Activated naive CD4-positive, alpha-beta T cell treated with anti-CD3 and anti-CD28 coated beads, Interleukin-2, amount 50 U/mL, for 24 hours (primary cell): ENCODE measurements at regions not wholly inside any gene's neighbourhood (a gene's known extent, or its start where the extent isn't known, plus 50 kb on each side); places are given as distances from the start of the nearest gene placed in this dataset.

ENCODE experiments used
- H3K27ac Mint-ChIP-seq: one replicate; pipeline ENCODE4 v1.8.0; 2021; ENCODE audit warnings: mild to moderate bottlenecking, mixed read lengths
- H3K27me3 Mint-ChIP-seq: one replicate; pipeline ENCODE4 v1.8.0; 2021; ENCODE audit warnings: mixed read lengths
- H3K36me3 Mint-ChIP-seq: one replicate; pipeline ENCODE4 v1.8.0; 2021; ENCODE audit warnings: mixed read lengths
- H3K4me1 Mint-ChIP-seq: one replicate; pipeline ENCODE4 v1.8.0; 2021; ENCODE audit warnings: mixed read lengths
- H3K4me3 Mint-ChIP-seq: one replicate; pipeline ENCODE4 v1.8.0; 2021; ENCODE audit warnings: mild to moderate bottlenecking, mixed read lengths
- H3K9me3 Mint-ChIP-seq: one replicate; pipeline ENCODE4 v1.8.0; 2021; ENCODE audit warnings: mixed read lengths

DNA sequence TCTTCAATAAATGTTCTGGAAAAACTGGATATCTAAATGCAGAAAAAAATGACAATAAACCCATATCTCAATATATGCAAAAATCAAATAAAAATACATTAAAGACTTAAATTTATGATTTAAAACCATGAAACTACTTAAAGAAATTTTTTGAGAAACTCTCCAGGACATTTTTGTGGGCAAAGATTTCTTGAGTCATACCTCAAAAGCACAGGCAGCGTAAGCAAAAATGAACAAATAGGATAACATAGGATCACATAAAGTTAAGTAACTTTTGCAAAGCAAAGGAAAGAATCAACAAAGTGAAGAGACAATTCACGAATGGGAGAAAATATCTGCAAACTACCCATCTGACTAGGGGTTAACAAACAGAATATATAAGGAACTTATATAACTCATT lies 1545.5 kb downstream of the SUCLG1 start:
- H3K4me1 Mint-ChIP-seq, result no peaks in the 10 kb centered on the region
- H3K36me3 Mint-ChIP-seq, result no peaks in the 10 kb centered on the region
- H3K9me3 Mint-ChIP-seq, result peaks cover 21% of the 10 kb centered on the region
- H3K4me3 Mint-ChIP-seq, result no peak overlapping the region
- H3K27ac Mint-ChIP-seq, result no peak overlapping the region
- no peaks in the 10 kb centered on the region for H3K27me3 Mint-ChIP-seq

DNA sequence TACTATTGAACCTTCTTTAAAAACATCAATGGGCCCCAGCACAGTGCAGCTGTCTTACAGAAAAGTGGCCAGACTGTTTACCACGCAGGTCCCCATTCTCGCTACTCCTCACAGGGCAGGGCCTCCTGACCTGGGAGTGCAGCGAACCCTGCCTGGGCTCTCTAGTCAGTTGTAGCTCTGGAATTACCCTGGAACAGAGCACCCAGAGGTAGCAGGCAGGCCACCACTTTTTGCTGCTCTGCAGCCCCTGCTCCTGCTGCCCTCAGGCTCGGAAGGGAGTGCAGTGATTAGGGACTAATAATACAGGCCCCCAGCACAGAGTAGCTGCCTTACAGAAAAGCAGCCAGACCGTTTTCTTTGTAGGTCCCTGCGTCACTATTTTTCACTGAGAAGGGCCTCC lies 1563.0 kb downstream of the SUCLG1 start:
- H3K27me3 Mint-ChIP-seq, result no peaks in the 10 kb centered on the region
- H3K36me3 Mint-ChIP-seq, result no peaks in the 10 kb centered on the region
- no peaks in the 10 kb centered on the region for H3K9me3 Mint-ChIP-seq
- no peak overlapping the region for H3K27ac Mint-ChIP-seq
- H3K4me3 Mint-ChIP-seq, result no peak overlapping the region
- no peaks in the 10 kb centered on the region for H3K4me1 Mint-ChIP-seq

DNA sequence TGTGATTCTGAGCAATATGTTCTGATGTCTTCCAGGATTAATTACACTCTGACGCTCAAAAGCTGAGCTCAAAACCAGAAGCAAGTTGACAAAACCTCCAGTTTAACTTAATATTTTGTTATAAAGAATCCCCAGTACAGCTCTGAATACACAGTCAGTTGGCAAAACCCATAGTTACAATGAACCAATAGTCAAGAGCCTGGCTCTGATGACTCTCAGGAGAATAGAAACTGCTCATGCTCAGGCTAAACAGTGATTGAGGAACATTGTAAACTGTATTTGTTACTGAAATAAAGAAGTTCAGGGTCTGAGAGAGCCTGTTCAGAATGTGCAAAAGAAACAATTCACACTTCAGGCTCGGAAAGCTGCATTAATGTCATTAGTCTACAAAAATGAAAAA lies 1565.9 kb downstream of the SUCLG1 start:
- Mint-ChIP-seq H3K36me3 (no peaks in the 10 kb centered on the region), H3K4me3 (no peak overlapping the region), H3K4me1 (no peaks in the 10 kb centered on the region), H3K27ac (no peak overlapping the region), H3K9me3 (no peaks in the 10 kb centered on the region), H3K27me3 (no peaks in the 10 kb centered on the region)

DNA sequence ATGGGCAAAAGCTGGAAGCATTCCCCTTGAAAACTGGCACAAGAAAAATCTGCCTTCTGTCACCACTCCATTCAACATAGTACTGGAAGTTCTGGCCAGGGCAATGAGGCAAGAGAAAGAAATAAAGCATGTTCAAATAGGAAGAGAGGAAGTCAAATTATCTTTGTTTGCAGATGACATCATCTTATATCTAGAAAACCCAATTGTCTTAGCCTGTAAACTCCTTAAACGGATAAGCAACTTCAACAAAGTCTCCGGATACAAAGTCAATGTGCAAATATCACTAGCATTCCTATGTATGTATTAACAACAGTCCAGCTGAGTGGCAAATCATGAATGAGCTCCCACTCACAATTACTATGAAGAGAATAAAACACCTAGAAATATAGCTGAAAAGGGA lies 1579.3 kb downstream of the SUCLG1 start:
- H3K4me3 Mint-ChIP-seq, result no peak overlapping the region
- H3K9me3 Mint-ChIP-seq, result no peaks in the 10 kb centered on the region
- no peaks in the 10 kb centered on the region for H3K4me1 Mint-ChIP-seq
- H3K27ac Mint-ChIP-seq, result no peak overlapping the region
- H3K27me3 Mint-ChIP-seq, result no peaks in the 10 kb centered on the region
- no peaks in the 10 kb centered on the region for H3K36me3 Mint-ChIP-seq

- H3K36me3 Mint-ChIP-seq, result no peaks in the 10 kb centered on the region
- H3K4me1 Mint-ChIP-seq, result no peaks in the 10 kb centered on the region
- no peaks in the 10 kb centered on the region for H3K27me3 Mint-ChIP-seq
- no peak overlapping the region for H3K4me3 Mint-ChIP-seq
- H3K27ac Mint-ChIP-seq, result no peak overlapping the region
- no peaks in the 10 kb centered on the region for H3K9me3 Mint-ChIP-seq
Measured at GRCh38 chr2:82875858-82876257, 1583.2 kb downstream of the SUCLG1 start.

- Mint-ChIP-seq H3K36me3 (no peaks in the 10 kb centered on the region), H3K27me3 (no peaks in the 10 kb centered on the region), H3K4me3 (no peak overlapping the region), H3K4me1 (no peaks in the 10 kb centered on the region), H3K27ac (no peak overlapping the region), H3K9me3 (no peaks in the 10 kb centered on the region)
Measured at GRCh38 chr2:82857967-82858366, 1601.1 kb downstream of the SUCLG1 start.

DNA sequence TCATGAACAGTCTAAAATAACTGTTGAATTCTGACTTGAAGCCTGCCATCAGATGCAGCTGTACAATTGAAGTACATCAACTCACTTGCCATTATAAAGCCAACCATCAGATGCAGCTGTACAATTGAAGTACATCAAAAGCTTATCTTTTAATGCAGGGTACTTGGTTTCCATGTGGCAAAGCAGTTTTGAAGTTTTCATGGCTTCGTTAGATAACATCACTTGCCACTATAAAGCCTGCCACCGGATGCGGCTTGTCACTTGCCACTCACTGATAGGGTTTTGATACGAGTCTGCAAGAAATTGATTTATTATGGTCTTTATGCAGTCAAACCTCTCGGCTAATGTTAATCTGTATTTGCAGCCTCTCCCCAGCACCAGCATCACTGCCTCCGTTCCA lies 1605.8 kb downstream of the SUCLG1 start:
- Mint-ChIP-seq H3K4me1 (no peaks in the 10 kb centered on the region), H3K36me3 (no peaks in the 10 kb centered on the region), H3K27me3 (no peaks in the 10 kb centered on the region), H3K4me3 (no peak overlapping the region), H3K27ac (no peak overlapping the region), H3K9me3 (no peaks in the 10 kb centered on the region)

DNA sequence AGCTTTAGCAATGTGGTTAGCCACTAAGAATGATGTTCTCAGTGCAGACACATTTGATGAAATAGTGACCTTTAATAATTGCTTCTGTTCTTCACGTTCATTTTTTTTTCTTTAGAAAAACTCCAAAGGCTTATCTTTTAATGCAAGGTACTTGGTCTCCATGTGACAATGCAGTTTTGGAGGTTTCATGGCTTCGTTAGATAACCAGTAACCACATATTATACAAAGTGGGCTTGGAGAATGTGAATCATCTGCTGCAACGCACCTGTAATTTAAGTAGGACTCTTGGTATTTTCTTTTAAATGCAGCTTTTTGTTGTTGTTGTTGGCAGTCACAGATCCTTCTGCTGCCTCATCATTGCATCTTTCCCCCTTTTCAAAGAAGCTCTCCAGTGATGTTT lies 1606.3 kb downstream of the SUCLG1 start:
- no peak overlapping the region for H3K27ac Mint-ChIP-seq

GRCh38 chr2:82848285-82848684 lies 1610.8 kb downstream of the SUCLG1 start:
- Mint-ChIP-seq H3K4me3 (no peak overlapping the region), H3K4me1 (no peaks in the 10 kb centered on the region), H3K27me3 (no peaks in the 10 kb centered on the region), H3K9me3 (no peaks in the 10 kb centered on the region), H3K27ac (no peak overlapping the region), H3K36me3 (no peaks in the 10 kb centered on the region)

More for the DNA sequence above, 1606.3 kb downstream of the SUCLG1 start:
- H3K36me3 Mint-ChIP-seq, result no peaks in the 10 kb centered on the region
- H3K4me1 Mint-ChIP-seq, result no peaks in the 10 kb centered on the region
- H3K9me3 Mint-ChIP-seq, result no peaks in the 10 kb centered on the region
- H3K27me3 Mint-ChIP-seq, result no peaks in the 10 kb centered on the region
- H3K4me3 Mint-ChIP-seq, result no peak overlapping the region

DNA sequence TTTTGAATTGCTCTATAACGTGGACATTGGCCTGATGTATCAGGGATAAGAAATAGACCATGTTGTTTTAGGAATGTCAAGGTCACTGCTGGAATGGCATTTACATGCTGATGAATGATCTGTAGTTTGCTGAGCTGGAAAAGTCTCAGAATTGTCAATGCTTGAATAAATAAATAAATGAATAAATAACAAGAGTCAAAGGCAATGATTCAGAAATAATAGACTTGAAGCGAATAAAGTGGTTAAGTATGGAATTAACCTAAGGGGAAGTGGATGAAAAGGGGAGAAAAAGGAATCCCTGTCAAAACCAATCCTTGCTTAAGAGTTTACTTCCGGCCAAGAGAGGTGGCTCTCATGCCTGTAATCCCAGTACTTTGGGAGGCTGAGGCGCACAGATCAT lies 1620.0 kb downstream of the SUCLG1 start:
- Mint-ChIP-seq H3K36me3 (no peaks in the 10 kb centered on the region), H3K4me1 (no peaks in the 10 kb centered on the region), H3K27me3 (no peaks in the 10 kb centered on the region), H3K9me3 (peaks cover 6% of the 10 kb centered on the region), H3K4me3 (no peak overlapping the region), H3K27ac (no peak overlapping the region)

- H3K4me3 Mint-ChIP-seq, result no peak overlapping the region
- no peaks in the 10 kb centered on the region for H3K27me3 Mint-ChIP-seq
- no peaks in the 10 kb centered on the region for H3K36me3 Mint-ChIP-seq
- H3K27ac Mint-ChIP-seq, result no peak overlapping the region
- peaks cover 4% of the 10 kb centered on the region for H3K9me3 Mint-ChIP-seq
- no peaks in the 10 kb centered on the region for H3K4me1 Mint-ChIP-seq
Measured at GRCh38 chr2:82837588-82838304, 1621.3 kb downstream of the SUCLG1 start.

- no peaks in the 10 kb centered on the region for H3K27me3 Mint-ChIP-seq
- H3K36me3 Mint-ChIP-seq, result no peaks in the 10 kb centered on the region
- no peaks in the 10 kb centered on the region for H3K9me3 Mint-ChIP-seq
- H3K4me1 Mint-ChIP-seq, result no peaks in the 10 kb centered on the region
- no peak overlapping the region for H3K27ac Mint-ChIP-seq
- no peak overlapping the region for H3K4me3 Mint-ChIP-seq
Measured at GRCh38 chr2:82834893-82835292, 1624.2 kb downstream of the SUCLG1 start.

- Mint-ChIP-seq H3K4me3 (no peak overlapping the region), H3K27me3 (no peaks in the 10 kb centered on the region), H3K4me1 (no peaks in the 10 kb centered on the region)
Measured at GRCh38 chr2:82827426-82827825, 1631.7 kb downstream of the SUCLG1 start.

GRCh38 chr2:82826437-82826836 lies 1632.6 kb downstream of the SUCLG1 start:
- Mint-ChIP-seq H3K4me3 (no peak overlapping the region), H3K27me3 (no peaks in the 10 kb centered on the region), H3K36me3 (no peaks in the 10 kb centered on the region), H3K4me1 (no peaks in the 10 kb centered on the region), H3K27ac (no peak overlapping the region), H3K9me3 (peaks cover 4% of the 10 kb centered on the region)

More at GRCh38 chr2:82827426-82827825, 1631.7 kb downstream of the SUCLG1 start:
- H3K27ac Mint-ChIP-seq, result no peak overlapping the region
- H3K9me3 Mint-ChIP-seq, result peaks cover 4% of the 10 kb centered on the region
- no peaks in the 10 kb centered on the region for H3K36me3 Mint-ChIP-seq

GRCh38 chr2:82825410-82826090 lies 1633.5 kb downstream of the SUCLG1 start:
- Mint-ChIP-seq H3K9me3 (peaks cover 4% of the 10 kb centered on the region), H3K27me3 (no peaks in the 10 kb centered on the region), H3K27ac (no peak overlapping the region), H3K36me3 (no peaks in the 10 kb centered on the region), H3K4me3 (no peak overlapping the region), H3K4me1 (no peaks in the 10 kb centered on the region)

DNA sequence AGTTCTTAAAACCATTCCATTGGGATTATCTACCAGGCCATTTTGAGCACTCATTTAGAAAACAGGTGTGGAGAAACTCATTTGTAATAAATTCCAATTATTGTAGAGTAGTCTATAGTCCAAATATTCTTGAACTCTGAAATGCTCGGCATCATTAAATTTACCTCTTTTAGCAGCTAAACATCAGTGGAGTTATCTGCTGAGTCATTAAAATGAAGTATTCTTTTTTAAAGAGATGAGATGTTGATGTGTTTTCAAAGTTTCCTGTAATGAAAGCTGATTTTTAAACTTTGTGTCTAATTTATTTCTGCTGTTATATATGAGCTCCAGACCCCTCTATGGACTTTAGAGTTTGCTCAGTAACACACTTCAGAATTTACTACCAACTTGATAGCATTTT lies 1635.2 kb downstream of the SUCLG1 start:
- H3K9me3 Mint-ChIP-seq, result peaks cover 4% of the 10 kb centered on the region
- H3K27me3 Mint-ChIP-seq, result no peaks in the 10 kb centered on the region
- H3K4me3 Mint-ChIP-seq, result no peak overlapping the region
- no peaks in the 10 kb centered on the region for H3K4me1 Mint-ChIP-seq
- no peaks in the 10 kb centered on the region for H3K36me3 Mint-ChIP-seq
- no peak overlapping the region for H3K27ac Mint-ChIP-seq

DNA sequence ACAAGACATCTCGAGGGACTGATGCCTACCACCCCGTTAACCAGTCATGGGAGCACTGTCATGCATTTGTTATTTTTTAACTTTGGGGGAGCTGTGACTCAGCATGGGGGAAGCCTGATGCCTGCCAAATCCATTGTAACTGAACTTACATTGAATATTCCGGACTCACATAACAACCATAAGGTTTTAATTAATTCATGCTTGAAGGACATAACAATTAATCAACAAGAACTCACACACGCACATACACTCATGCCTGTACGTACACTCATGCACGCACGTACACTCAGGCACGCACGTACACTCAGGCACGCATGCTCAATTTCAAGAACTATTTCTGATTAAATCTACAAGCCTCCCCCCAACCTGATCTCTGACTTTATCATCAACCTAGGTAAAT lies 1639.1 kb downstream of the SUCLG1 start:
- Mint-ChIP-seq H3K4me1 (no peaks in the 10 kb centered on the region), H3K27me3 (no peaks in the 10 kb centered on the region), H3K36me3 (no peaks in the 10 kb centered on the region), H3K9me3 (no peaks in the 10 kb centered on the region), H3K27ac (no peak overlapping the region), H3K4me3 (no peak overlapping the region)
